ENCODE measurements at regions not wholly inside any gene's neighbourhood (a gene's known extent, or its start where the extent isn't known, plus 50 kb on each side); places are given as distances from the start of the nearest gene placed in this dataset.
"Not testable (repeated sequence)": the region's sequence is repeated elsewhere in the genome, so short reads cannot be mapped to it uniquely, and the experiment has no call there.

DNA sequence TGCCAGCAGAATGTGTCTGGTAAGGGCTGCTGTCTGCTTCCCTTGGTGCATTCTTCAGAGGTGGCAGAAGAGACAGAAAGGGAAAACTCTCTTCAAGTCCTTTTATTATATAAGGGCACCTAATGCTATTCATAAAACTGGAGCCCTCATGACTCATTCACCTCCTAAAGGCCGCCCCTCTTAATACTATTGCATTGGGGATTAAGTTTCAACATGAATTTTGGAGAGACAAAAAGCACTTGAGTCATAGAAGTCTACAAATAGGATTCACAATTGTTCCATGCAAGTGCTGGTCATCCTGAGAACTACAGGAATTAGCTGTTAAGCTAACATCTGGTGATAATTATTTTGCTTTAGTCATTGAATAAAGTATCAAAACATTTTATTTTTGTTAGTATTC lies 349.5 kb downstream of the HS3ST1 start:
- DNase-seq: no peak
- intact Hi-C loops (cut with DNase I): no loop called here

DNA sequence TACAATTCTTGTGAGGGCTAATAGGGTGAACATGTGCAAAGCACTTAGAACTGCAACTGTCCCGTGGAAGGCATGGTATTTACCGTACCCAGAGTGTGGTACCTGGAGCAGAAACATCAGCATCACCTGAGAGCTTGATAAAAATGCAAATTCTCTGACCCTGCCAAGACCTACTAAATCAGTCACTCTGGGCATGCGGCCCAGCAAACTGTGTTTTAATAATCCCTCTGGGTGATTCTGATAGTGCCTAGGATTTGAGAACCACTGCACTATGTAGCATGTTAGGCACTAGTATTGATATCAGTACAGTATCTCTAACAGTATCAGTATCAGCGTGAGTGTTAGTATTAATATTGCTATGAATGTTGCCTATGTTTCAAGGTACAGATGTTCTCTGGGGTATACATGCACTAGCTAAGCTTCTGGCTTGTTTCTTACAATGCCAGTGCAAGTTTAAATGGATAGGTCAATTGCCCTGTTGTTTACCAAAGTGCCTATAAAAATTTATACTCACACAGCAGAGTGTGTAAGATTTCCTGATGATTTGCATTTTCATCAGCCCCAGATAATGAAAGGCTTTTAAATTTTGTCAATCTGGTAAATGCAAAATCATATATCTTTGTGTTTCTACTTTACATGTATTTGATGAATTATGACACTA lies 354.0 kb downstream of the HS3ST1 start:
- intact Hi-C loops (cut with DNase I): no loop called here
- DNase-seq: no peak

DNA sequence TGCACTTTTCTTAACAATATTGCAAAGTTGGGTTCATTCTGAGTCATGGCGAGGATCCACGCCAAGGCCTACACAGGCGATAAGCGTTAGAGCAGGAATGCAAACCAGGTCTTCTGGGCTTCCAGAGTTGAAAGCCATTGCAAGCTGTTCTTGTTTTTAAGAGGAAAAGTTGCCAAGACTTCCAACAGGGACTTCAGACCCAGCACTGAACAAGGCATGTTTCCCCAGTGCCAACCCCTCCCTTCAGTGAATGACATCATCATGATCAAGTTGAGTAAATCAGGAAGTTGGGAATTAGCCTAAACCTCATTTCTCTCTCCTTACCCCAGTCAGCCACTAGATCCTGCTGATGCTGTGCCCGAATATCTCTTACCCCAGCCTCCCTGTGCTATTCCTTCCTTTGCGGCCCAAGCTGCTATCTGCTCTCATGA lies 355.1 kb downstream of the HS3ST1 start:
- DNase-seq: no peak
- intact Hi-C loops (cut with DNase I): no loop called here

DNA sequence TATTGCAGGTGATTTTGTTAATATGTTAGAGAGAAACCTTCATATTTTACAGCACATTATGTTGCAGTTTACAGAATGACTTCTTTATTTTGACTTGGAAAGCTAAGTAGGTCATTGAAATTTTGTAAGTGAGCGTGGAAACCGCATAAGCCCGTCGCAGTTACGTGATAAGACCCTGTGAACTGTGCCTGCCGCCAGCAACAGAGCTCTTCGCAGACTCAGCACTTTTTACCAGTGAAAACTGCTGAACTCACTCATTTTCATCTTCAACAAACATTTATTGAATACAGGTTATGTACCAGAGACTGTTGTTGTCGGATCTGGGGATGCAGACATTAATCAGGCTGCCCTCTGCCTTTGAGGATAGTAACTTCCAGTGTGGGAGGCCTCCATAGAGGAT lies 355.7 kb downstream of the HS3ST1 start:
- DNase-seq: no peak
- intact Hi-C loops (cut with DNase I): no loop called here

DNA sequence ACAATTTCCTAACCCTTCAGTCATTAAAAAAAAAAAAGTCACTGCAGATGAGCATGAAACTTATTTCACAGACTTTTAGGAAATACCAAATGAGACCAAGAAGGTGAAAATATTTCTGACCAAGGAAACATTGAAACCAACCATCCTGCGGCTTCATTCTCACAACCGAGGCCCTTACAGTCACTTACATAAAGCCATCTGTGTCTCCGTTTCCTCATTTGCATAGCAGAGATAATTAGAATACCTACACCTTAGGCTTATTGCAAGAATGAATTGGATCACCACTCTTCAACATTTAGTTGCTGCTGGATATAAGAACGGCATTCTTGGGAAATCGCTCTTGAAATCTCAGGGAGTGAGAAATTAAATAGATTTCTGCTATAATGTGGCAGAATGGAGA lies 356.2 kb downstream of the HS3ST1 start:
- intact Hi-C loops (cut with DNase I): no loop called here
- no peak for DNase-seq

DNA sequence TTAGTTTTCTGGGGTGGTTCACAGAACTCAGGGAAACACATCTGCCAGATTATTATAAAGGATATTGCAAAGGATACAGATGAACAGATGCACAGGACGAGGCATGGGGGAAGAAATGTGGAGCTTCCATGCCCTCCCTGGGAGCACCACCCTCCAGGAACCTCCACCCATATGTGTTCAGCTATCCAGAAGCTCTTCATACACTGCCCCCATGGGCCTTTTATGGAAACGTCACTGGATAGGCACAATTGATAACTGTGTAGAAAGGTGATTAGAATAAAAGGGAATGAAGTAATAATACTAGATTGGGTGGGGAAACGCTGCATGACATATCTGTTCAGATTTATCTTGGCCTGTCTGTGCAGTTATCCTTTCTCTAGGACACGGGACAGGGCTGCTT lies 357.9 kb downstream of the HS3ST1 start:
- no peak for DNase-seq
- intact Hi-C loops (cut with DNase I): no loop called here

DNA sequence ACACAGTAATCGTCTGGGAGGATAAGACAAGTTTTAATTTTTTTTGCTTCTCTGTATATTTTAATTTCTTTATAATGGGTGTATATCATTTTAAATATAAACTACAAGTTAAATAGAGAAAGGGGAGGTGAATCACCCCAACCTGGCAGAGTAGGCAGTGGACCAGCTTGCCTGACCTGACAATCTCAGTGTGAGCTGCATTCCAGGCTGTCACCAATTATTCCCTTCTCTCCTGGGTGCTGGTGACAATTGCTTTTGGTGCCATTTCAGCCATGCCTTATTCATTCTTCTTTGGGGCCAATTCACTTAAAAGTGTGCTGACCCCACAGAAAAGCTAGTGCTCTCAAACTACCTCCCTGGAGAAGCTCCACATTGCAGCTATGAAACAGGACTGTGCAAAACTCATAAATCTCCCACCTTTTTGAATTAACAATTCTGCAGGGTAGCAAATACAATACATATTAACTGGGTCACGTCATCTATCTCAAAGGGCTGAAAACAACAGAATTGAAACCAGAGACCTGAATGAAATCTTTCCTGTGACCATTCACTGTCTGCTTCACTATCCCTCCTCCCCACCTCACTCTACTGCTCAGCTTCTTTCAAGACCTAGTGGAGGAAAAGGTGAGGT lies 359.0 kb downstream of the HS3ST1 start:
- no peak for DNase-seq
- intact Hi-C loops (cut with DNase I): no loop called here

DNA sequence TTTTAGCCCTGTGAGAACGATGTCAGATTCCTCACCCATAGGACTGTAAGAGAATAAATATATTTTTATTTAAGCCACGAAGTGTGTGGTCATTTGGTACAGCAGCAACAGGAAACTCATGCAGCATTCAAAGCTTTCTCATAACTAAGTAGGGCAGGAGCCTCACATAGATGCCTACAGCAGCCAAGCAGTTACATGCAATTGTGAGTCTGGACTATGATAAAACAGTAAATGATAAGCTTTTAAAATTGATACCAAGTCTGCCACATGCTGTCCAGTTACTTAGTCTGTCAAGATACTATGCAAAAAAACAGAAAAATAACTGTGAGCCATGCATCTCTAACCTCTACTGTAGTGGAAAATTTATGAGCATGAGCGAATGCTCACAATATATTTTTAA lies 359.6 kb downstream of the HS3ST1 start:
- no peak for DNase-seq
- intact Hi-C loops (cut with DNase I): no loop called here

DNA sequence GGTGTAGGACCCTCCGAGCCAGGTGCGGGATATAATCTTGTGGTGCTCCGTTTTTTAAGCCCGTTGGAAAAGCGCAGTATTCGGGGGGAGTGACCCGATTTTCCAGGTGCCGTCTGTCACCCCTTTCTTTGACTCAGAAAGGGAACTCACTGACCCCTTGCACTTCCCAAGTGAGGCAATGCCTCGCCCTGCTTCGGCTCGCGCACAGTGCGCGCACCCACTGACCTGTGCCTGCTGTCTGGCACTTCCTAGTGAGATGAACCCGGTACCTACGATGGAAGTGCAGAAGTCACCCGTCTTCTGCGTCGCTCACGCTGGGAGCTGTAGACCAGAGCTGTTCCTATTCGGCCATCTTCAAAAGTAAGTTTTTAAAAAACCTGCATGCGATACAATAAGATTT lies 362.1 kb downstream of the HS3ST1 start:
- intact Hi-C loops (cut with DNase I); DNase-seq: not testable (repeated sequence)

DNA sequence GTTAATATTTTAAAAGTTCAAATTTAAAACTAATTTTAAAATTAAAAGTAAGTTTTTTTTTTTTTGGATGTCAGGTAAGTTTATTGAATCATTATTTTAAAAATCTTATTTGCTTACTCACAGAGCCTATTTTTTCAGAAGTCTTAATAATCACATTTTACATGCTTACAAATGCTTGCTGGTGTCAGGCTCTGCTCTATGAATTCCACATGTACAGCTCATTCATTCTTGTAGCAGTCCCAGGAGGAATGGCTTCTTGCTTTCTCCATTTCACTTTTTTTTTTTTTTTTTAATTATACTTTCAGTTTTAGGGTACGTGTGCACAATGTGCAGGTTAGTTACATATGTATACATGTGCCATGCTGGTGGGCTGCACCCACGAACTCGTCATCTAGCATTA lies 368.1 kb downstream of the HS3ST1 start:
- intact Hi-C loops (cut with DNase I): not testable (repeated sequence)

DNA sequence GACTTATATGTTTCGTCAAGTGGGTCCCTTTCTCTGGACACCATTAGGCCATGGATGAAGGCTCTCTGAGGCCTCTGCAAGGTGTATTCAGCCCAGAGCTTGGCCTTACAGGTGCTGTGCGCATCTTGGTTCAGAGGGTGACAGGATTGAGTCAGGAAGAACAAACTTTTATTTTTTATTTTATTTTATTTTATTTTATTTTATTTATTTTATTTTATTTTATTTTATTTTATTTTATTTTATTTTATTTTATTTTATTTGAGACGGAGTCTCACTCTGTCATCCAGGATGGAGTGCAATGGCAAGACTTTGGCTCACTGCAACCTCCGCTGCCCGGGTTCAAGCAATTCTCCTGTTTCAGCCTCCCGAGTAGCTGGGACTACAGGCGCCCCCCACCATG lies 370.4 kb upstream of the CLNK start:
- DNase-seq; intact Hi-C loops (cut with DNase I): not testable (repeated sequence)

More for the DNA sequence above, 368.1 kb downstream of the HS3ST1 start:
- DNase-seq: not testable (repeated sequence)

DNA sequence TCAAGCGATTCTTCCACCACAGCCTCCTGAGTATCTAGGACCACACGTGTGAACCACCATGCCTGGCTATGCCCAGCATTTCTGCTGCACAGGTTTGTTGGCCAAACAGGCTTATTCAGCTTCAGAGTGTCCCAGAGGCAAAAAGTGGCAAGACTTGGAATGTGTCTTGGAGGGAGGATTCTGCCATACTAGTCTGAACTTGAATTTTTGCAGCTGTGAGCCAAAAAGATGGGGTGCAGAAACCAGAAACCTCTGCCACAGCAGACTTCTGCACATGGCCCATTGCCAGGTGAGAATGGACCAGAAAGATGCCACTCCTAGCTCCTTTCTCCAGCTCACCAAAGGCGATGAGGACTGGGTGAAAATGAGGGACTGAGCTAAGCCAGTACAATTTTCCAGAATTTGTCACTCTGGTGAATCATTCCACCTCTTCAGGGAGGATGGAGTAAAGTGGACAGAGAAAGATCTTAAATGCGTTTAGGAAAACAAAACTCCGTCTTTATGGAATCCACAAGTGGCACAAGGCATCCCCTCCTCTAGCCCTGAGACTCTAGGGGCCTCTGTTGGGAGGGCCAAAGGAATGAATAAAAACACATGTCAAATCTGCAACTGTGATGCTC lies 369.1 kb upstream of the CLNK start:
- intact Hi-C loops (cut with DNase I): no loop called here

DNA sequence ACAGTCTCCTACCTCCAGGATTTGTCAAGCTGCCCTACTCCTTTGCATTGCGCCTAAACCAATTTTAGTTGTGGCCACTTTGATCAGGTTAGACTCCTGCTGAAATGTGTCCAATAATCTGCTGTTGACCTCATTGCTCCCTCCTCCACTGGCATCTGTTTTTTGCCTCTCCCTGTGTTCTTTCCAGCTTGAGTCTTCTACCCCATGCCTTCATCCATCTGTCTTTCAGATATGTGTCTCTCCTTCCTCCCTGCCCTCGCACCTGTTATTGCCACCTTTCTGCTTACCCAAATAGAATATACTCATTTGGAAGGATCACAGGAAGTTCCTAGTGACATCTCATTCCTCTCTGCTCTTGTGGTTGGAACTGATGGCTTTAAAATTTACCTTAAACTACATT lies 366.6 kb upstream of the CLNK start:
- intact Hi-C loops (cut with DNase I): no loop called here
- no peak for DNase-seq

More for the DNA sequence above, 369.1 kb upstream of the CLNK start:
- no peak for DNase-seq

DNA sequence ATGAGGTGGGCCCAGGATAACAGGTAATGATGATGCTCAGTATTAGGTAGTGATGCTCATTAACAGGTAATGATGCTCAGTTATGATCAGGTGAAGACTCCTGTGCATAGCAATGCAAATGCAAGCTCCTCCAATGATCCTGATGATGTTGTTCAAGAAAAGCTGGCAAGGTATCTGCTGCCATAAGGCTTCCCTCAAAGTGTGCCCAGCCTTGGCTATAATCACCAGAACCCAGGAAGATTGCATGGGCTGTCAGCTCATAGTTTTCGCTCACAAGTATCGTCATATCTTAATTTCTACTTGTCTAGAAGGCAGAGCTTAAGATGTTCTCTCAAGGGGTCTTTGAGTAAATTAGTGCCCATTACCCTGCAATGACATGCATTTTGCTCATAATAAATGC lies 366.2 kb upstream of the CLNK start:
- DNase-seq: no peak
- intact Hi-C loops (cut with DNase I): no loop called here

DNA sequence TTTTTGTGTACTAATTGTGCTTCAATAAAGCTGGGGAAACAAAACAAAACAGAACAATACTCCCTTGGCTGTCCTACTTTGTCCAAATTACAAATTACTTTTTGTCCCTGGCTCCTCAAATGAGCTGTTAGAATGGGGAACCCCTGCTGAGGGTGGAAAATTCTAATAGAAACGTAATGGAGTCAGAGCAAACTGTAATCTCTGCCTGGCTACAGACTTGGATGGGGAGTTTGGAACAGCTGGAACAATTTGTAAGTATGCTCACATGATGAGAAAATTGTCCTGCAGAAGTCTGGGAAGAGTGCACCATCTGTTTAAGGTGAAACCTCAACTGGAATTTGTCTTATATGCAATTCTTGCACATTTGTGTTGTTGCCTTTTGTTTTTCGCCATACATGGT lies 364.4 kb upstream of the CLNK start:
- no peak for DNase-seq

DNA sequence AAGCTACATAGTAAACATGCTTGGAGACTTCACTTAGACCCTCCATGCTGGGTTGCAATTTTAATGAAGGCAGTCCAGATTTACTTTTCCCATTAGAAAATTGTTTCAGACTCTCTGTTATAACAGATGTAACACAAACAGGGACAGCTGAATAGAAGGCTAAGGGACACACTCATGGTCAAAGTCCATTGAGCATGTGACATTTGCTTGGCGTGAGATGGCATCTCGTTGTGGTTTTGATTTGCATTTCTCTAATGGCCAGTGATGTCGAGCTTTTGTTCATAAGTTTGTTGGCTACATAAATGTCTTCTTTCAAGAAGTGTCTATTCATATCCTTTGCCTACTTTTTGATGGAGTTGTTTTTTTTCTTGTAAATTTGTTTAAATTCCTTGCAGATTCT lies 358.2 kb upstream of the CLNK start:
- no peak for DNase-seq
- intact Hi-C loops (cut with DNase I): no loop called here

More for the DNA sequence above, 364.4 kb upstream of the CLNK start:
- intact Hi-C loops (cut with DNase I): no loop called here

DNA sequence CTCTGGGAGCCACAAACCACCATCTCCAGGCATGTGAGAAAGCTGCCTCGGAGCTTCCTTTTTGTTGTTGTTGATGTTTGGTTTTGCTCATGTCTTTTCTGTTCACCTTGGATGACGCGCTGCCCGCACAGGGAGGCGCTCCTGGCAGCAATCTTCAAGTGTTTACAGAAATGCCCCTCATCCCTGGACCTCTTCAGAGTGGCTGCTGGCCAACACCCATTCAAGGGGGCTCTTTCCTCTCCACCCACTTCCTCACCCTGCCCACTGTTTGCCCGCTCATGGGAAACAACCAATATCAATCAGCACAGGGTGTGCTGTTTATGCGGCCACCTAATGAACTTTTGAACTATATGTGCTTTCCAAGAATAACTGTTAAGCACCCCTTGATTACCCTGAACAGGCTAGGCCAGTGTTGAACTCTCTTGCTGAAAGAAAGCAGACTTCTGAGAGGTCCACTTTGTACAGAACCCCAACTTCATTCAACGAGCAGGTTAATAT lies 355.1 kb upstream of the CLNK start:
- intact Hi-C loops (cut with DNase I): no loop called here
- DNase-seq: no peak

DNA sequence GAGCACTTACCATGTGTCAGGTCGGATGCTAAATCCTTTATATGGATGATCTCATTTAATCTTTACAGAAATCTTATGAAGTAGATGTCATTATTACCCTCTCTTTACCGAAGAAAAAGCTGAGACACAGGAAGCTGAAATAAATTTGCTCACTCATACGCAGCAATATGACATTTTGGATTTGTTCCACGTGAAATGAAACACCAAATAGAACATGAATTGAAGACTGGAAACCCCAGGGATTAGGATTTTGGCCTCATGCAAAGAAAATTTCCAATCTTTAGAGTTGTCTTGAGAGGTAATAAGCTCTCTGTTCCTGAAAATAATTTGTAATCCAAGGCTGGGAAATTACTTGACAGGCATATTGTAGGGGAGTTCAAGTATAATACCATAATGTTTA lies 354.4 kb upstream of the CLNK start:
- intact Hi-C loops (cut with DNase I): no loop called here
- DNase-seq: no peak

DNA sequence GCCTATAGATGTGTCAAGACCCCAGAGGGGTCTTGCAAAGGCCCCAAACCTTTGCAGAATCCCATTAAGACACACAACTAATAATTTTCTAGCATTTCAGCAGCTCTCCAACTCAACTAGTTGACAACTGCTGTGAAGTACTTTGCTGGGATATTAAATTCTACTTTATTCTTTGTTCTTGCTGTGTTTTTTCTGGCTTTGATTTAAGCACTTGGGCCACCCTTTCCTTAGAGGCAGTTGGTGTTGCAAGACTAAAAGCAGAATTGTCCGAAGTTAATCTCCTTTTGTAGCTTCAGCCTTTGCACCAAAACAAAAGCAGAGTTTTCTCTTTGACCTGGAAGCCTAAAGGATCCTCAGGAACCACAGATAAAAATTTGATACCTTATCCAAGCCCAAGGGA lies 353.1 kb upstream of the CLNK start:
- intact Hi-C loops (cut with DNase I): no loop called here
- no peak for DNase-seq

DNA sequence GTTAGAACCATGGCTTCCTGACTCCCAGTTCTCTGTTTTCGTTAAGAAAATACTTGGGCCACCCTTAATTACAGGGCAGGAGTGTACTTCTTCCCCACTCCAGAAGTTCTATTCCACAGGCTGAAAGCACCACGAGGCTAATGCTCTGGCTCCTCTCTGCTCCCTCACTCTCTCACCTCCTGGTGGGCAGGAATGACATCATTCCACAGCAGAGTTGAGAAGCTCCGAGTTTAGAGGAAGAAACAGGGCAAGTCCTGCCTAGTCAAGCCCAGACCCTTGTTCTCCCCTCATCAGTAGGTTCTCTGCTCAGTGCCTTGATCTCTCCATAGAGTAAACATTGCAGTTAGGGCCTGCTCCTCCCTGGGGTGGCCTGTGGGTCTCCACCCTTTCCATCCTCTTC lies 343.8 kb upstream of the CLNK start:
- DNase-seq: no peak
- intact Hi-C loops (cut with DNase I): no loop called here

DNA sequence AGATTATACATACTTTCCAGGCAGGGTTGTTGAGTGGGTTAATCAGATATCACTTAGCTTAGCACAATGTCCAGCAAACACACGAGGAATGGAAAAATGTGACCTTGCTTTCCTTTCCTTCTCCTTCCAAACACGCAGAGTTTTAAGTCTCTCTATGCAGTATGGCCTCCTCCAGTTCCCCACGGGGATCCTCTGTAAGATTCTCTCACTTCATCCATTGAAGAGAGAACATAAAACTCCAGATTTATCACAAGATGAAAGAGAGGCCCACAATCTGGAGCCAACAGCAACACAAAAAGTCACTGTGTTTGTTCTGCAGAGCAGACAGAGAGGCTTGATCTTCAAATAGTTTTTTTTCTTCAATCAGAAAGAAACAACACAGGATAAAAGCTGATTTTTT lies 336.8 kb upstream of the CLNK start:
- intact Hi-C loops (cut with DNase I): no loop called here
- no peak for DNase-seq
